ENCODE measurements at regions not wholly inside any gene's neighbourhood (a gene's known extent, or its start where the extent isn't known, plus 50 kb on each side); places are given as distances from the start of the nearest gene placed in this dataset.

DNA sequence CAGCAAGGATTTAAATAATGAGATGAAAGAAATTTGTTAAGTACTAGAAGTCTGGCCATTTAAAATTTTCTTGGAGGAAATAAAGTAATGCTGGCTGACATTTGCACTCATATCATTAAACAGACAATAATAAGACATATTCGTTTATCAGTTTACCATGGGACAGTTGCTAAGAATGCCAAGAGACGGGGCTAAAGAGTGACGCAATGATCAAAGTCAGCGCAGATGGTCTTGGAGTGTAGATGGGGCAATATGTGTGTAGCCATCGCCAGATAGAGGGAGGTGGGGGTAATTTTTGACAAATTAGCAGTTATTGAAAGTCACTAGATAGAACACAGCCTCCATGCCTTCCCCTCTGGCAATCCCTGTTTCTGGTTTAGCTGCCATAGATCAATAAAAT, 413.2 kb upstream of the JAG1 start:
- TF ChIP-seq, protein P1, sequence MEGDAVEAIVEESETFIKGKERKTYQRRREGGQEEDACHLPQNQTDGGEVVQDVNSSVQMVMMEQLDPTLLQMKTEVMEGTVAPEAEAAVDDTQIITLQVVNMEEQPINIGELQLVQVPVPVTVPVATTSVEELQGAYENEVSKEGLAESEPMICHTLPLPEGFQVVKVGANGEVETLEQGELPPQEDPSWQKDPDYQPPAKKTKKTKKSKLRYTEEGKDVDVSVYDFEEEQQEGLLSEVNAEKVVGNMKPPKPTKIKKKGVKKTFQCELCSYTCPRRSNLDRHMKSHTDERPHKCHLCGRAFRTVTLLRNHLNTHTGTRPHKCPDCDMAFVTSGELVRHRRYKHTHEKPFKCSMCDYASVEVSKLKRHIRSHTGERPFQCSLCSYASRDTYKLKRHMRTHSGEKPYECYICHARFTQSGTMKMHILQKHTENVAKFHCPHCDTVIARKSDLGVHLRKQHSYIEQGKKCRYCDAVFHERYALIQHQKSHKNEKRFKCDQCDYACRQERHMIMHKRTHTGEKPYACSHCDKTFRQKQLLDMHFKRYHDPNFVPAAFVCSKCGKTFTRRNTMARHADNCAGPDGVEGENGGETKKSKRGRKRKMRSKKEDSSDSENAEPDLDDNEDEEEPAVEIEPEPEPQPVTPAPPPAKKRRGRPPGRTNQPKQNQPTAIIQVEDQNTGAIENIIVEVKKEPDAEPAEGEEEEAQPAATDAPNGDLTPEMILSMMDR (IDR thresholded peaks at IDR 0.05): no peak
- TF ChIP-seq POLR2A (IDR thresholded peaks at IDR 0.05): no peak
